Activated CD4-positive, CD25-positive, alpha-beta regulatory T cell treated with anti-CD3 and anti-CD28 coated beads, Interleukin-2, amount 50 U/mL, for 16 hours (primary cell): ENCODE measurements at regions not wholly inside any gene's neighbourhood (a gene's known extent, or its start where the extent isn't known, plus 50 kb on each side); places are given as distances from the start of the nearest gene placed in this dataset.
"Not testable (repeated sequence)": the region's sequence is repeated elsewhere in the genome, so short reads cannot be mapped to it uniquely, and the experiment has no call there.

Source experiments
- DNase-seq: peaks from one replicate; pipeline ENCODE4 v3.0.0-alpha.2; 2020; ENCODE audit warnings: low read depth, low spot score

- no peak for DNase-seq
Observed at GRCh38 chr6:85016726-85017125, 252.3 kb upstream of the TBX18 start.

- no peak for DNase-seq
Observed at GRCh38 chr6:85015396-85015990, 251.1 kb upstream of the TBX18 start.

DNA sequence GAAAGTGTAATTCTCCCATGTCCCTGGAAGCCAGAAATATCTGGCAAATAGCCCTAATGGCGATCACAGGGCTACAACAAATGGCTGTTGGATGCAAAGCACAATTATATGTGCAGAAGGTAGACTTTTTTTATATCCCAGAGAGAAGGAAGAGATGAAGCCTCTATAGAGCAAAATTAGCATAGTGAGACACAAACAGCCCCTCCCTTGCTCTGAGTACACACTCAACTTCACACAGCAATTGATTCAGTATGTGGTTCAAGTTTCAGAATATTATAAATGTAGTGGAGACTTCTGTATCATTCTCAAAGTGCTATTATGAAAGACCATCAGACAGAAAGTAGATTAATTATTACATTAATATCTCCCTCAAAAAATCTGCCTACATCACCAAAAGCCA, 246.5 kb upstream of the TBX18 start:
- no peak for DNase-seq

GRCh38 chr6:85008296-85009009, 244.1 kb upstream of the TBX18 start:
- DNase-seq = no peak

DNA sequence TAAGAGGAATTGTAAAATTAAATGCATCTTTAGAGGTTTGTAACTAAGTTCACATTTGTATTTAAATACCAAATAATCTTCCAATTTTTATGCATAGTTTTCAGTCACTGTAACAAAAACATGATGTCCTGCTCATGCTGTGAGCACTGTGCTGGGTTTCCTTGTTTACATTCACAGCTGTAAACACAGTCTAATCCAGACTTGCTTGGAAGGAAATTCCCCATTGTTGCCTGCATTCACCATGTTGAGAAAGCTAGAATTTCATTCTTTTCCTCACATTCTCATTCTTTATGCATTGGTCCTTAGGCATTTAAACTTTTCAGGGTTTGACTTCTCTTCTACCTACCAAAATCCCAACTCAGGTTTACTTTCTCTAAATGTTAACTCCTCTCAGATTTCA, 242.0 kb upstream of the TBX18 start:
- no peak for DNase-seq

- DNase-seq = no peak
Observed at GRCh38 chr6:85005494-85005893, 241.1 kb upstream of the TBX18 start.

- DNase-seq = no peak
Observed at GRCh38 chr6:85004361-85004995, 240.1 kb upstream of the TBX18 start.

DNA sequence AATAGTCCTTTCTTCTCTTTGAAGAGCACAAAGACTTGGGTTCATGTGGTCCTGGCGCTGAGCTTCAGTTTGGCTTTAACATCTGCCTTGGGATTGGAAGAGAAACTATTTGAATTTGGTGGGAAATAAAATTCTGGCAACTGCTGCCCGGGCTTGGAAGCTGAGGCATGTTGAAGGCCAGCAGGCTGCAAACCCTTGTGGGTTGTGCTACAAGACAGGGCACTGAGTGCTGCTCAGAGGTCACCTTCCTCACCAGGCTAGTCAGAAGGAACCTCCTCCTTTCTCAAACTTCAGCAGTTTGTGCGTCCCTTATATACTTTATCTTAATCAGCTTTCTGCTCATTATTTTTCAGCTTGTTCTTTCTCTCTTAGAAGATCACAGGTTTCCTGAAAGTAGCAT, 238.4 kb upstream of the TBX18 start:
- no peak for DNase-seq

- no peak for DNase-seq
Observed at GRCh38 chr6:85000001-85000400, 235.6 kb upstream of the TBX18 start.

- DNase-seq = no peak
Observed at GRCh38 chr6:84998223-84998622, 233.8 kb upstream of the TBX18 start.

DNA sequence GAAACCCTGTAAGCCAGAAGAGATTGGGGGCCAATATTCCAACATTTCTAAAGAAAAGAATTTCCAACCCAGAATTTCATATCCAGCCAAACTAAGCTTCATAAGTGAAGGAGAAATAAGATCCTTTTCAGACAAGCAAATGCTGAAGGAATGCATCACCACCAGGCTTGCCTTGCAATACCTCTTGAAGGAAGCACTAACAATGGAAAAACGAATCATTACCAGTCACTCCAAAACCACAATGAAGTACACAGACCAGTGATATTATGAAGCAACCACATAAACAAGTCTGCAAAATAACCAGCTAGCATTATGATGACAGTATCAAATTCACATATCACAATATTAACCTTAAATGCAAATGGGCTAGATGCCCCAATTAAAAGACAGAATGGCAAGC, 224.4 kb upstream of the TBX18 start:
- DNase-seq = not testable (repeated sequence)

DNA sequence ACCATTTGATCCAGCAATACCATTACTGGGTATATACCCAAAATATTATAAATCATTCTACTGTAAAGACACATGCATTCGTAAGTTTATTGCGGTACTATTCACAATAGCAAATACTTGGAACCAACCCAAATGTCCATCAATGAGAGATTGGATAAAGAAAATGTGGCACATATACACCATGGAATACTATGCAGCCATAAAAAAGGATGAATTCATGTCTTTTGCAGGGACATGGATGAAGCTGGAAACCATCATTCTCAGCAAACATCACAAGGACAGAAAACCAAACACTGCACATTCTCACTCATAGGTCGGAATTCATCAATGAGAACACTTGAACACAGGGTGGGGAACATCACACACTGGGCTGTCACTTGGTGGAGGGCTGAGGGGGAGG, 221.1 kb upstream of the TBX18 start:
- DNase-seq = not testable (repeated sequence)

DNA sequence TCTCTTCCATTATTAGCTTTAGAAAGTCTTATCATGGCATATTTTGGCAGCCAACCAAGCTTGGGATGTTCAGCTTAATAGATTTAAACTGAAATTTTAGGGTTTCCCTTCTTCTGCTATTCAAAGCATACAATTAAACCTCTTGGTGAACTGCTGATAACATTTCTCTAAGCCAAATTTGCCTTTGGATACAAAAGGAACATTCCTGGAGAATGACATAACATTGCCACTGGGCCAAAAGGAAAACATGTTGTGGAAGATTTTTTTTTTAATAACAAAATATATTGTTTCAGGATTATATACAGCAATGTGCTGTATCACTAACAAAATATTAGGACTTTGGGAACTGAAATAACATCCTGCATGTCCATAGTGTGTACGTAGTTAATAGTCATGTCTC, 215.1 kb upstream of the TBX18 start:
- DNase-seq = no peak

- no peak for DNase-seq
Observed at GRCh38 chr6:84977363-84977705, 212.9 kb upstream of the TBX18 start.

DNA sequence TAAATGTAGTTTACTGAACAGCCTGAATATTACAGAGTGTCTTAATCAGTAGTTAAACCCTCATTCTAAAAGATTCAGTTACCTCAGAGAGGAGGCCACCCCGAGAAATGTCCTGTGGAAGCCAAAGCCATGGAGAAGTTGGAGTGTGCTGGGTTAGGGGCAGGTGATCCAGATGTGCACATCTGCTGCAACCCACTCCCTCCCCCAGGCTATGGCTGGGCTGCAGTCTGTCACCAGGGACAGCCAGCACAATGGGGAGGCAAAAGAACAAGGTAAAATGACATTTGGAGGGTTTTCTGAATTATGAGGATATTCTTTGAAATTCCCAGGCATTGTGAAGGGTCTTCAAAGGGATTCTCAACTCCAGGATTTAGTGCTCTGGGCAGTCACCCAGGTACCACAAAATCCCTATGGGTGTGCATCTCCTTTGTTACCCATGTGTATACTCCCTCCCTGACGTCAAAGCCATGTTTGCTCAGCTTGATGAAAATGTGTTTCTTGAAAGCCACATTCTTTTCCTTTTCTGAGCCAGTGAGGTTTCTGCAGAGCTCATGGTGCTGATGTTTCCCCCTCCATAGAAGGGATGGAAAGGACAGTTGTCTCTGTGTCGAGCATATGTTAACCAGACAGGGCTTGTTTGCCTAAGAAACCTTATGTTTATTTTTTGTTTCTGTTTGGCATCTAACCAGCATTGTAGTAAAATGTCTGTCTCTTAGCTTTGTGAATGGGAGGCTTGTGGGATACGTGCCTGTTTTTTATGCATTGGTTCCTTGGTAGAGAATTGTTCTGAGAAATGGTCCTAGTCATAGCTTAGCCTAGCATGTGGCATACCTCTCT, 212.3 kb upstream of the TBX18 start:
- no peak for DNase-seq

DNA sequence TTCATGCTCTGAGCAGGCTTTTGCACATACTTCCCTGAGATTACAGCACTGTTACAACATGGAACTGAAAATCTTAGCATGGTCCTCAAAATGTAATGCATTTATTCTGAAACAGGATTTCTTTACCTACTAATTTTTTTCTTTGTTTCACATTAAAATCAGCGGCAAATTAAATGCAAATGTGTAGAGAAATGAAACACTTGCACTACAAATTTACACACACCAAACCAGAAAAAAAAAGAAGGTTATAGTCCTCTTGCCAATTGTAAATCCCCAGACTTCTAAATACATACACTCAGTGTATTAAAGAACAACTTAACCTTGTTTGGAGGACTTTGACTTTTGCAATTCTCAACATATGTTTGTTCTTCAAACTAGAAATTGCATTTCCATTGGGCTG, 210.9 kb upstream of the TBX18 start:
- DNase-seq = no peak

- DNase-seq = no peak
Observed at GRCh38 chr6:84973606-84974005, 209.2 kb upstream of the TBX18 start.

GRCh38 chr6:84967965-84968364, 203.6 kb upstream of the TBX18 start:
- no peak for DNase-seq

DNA sequence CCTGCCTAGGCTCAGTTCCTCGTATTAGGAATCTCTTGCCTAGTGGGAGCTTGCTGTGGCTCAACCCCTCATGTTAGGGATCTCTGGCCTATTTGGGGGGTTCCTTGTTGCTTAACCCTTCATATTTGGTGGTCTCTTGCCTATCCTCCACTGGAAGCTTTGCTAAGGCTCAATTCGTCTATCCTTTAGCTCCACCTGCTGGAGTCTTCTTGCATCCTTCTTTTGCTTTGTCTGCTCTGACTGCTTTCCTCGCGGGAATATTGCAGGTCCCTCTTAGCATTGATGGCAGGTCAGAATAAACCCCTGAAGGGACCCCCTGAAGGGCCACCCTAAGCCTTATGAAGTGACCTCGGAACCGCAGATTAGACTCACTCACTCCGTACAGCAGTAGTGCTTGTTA, 203.0 kb upstream of the TBX18 start:
- DNase-seq = no peak

GRCh38 chr6:84953111-84953755, 188.8 kb upstream of the TBX18 start:
- DNase-seq = no peak

- DNase-seq = not testable (repeated sequence)
Observed at GRCh38 chr6:84944926-84945325, 180.5 kb upstream of the TBX18 start.

DNA sequence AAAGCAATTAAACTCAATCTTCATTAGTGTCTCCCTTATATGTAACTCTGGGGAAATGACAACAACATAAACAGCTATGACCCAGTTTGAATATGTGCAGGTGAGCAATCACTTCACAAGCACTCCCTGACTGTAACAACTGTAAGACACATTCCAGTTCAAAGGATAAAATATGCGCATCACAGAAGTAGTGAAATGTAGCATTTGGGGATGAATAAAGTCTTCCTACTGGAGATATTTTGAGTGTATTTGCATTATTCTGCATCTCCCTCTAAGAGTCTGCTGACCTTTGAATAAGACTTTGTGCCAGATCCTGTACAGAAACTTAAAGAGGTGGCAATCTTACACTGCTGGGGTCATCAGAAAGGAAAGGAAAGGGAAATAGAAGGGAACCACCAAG, 179.5 kb upstream of the TBX18 start:
- no peak for DNase-seq
